ENCODE measurements at regions not wholly inside any gene's neighbourhood (a gene's known extent, or its start where the extent isn't known, plus 50 kb on each side); places are given as distances from the start of the nearest gene placed in this dataset.
A peak's percentile ranks its signal among the peaks of the same experiment; 100 is the strongest.

DNA sequence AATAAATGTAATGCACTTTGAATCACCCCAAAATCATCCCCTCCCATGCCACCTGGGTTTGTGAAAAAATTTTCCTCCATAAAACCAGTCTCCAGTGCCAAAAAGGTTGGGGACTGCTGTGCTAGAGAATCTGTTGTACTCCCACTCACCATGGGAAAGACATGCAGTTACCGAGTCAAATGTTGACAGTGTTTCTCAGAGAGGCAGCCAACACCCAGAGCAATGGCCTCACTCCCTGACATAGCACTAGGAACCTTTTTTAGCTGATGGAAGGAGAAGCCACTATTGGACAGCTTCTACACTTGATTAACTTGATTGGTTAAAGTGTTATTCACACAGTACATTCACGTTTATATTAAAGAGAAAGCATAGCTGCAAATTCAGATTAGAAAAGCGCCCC, 59.8 kb upstream of the MANEA start:
- no peaks in the 10 kb centered on the region for H3K4me1 ChIP-seq
- intact Hi-C loops (cut with DNase I): no loop called here
- no peaks in the 10 kb centered on the region for H3K27me3 ChIP-seq
- no peaks in the 10 kb centered on the region for H3K36me3 ChIP-seq
- no peak overlapping the region for H3K4me3 ChIP-seq
- TF ChIP-seq CTCF (IDR thresholded peaks at IDR 0.05): no peak
- no peak for ATAC-seq
- DNase-seq: no peak
- no peaks in the 10 kb centered on the region for H3K9me3 ChIP-seq
- H3K27ac ChIP-seq: no peak overlapping the region

- ATAC-seq (no peak), DNase-seq (peak in 1 of 4 donors; percentile 49)
- Histone ChIP-seq H3K4me1 (no peaks in the 10 kb centered on the region), H3K4me3 (no peak overlapping the region), H3K27me3 (no peaks in the 10 kb centered on the region), H3K36me3 (no peaks in the 10 kb centered on the region), H3K9me3 (no peaks in the 10 kb centered on the region), H3K27ac (no peak overlapping the region)
- intact Hi-C loops (cut with DNase I): no loop called here
- no peak for TF ChIP-seq CTCF (IDR thresholded peaks at IDR 0.05)
Observed at GRCh38 chr6:95518630-95519227, 58.6 kb upstream of the MANEA start.

GRCh38 chr6:95519228-95520037, 57.9 kb upstream of the MANEA start:
- H3K4me1 ChIP-seq: no peaks in the 10 kb centered on the region
- H3K27me3 ChIP-seq: no peaks in the 10 kb centered on the region
- H3K27ac ChIP-seq: no peak overlapping the region
- H3K36me3 ChIP-seq: no peaks in the 10 kb centered on the region
- no peak overlapping the region for H3K4me3 ChIP-seq
- peak in 1 of 4 donors; percentile 43 for DNase-seq
- intact Hi-C loops (cut with DNase I): no loop called here
- H3K9me3 ChIP-seq: no peaks in the 10 kb centered on the region
- ATAC-seq: no peak
- no peak for TF ChIP-seq CTCF (IDR thresholded peaks at IDR 0.05)

GRCh38 chr6:95521181-95521580, 56.2 kb upstream of the MANEA start:
- Histone ChIP-seq H3K9me3 (no peaks in the 10 kb centered on the region), H3K27me3 (no peaks in the 10 kb centered on the region), H3K36me3 (no peaks in the 10 kb centered on the region), H3K4me3 (no peak overlapping the region), H3K27ac (no peak overlapping the region), H3K4me1 (no peaks in the 10 kb centered on the region)
- no peak for ATAC-seq
- intact Hi-C loops (cut with DNase I): no loop called here
- DNase-seq: no peak
- no peak for TF ChIP-seq CTCF (IDR thresholded peaks at IDR 0.05)
